NB4 (cell line): ENCODE measurements at regions not wholly inside any gene's neighbourhood (a gene's known extent, or its start where the extent isn't known, plus 50 kb on each side); places are given as distances from the start of the nearest gene placed in this dataset.
"Not testable (repeated sequence)": the region's sequence is repeated elsewhere in the genome, so short reads cannot be mapped to it uniquely, and the experiment has no call there.

Experiments
- DNase-seq: peaks from one replicate; pipeline ENCODE4 v3.0.0; 2010; ENCODE audit warnings: low read depth
- H3K4me3 ChIP-seq: one replicate; pipeline ENCODE4 v1.5.1; 2011; ENCODE audit warnings: mild to moderate bottlenecking, low read depth, low read length, moderate library complexity
- CTCF ChIP-seq: IDR thresholded peaks from one replicate; pipeline ENCODE4 v1.5.1; 2012; ENCODE audit warnings: low read depth, low read length
- MYC ChIP-seq: IDR thresholded peaks from 2 replicates; pipeline ENCODE4 v1.6.1; 2011; ENCODE audit warnings: low read depth, low read length
- POLR2A ChIP-seq: IDR thresholded peaks from 2 replicates; pipeline ENCODE4 v1.6.1; 2011; ENCODE audit warnings: mild to moderate bottlenecking; ENCODE audit not compliant: insufficient read length; ENCODE audit errors: extremely low read depth
- TF ChIP-seq, protein P1 (sequence below): IDR thresholded peaks from 2 replicates; pipeline ENCODE4 v1.6.1; 2011; ENCODE audit warnings: low read depth, low read length

- DNase-seq, result not testable (repeated sequence)
Observed at GRCh38 chr15:75792236-75792635, 51.0 kb upstream of the UBE2Q2 start.

DNA sequence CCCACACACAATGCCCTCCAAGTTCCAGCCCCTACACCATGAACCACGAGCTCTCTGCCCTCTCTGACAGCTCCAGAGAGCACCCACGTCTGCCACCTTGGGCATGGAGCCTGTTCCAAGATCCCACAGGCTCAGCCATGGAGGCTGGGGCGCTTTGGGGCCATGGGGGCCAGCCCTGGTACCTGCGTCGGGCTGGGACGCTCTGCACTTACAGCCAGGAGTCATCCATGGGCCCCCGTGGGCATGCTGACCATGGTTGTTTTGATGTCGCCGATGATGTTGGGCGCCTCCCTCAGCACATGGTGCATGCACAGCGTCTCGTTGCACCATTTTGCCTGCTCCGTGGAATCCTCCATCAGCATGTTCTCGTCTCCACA lies 51.9 kb upstream of the UBE2Q2 start:
- no peak overlapping the region for H3K4me3 ChIP-seq
- TF ChIP-seq CTCF (no peak), MYC (no peak), POLR2A (no peak)
- TF ChIP-seq, protein P1, sequence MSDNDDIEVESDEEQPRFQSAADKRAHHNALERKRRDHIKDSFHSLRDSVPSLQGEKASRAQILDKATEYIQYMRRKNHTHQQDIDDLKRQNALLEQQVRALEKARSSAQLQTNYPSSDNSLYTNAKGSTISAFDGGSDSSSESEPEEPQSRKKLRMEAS, result no peak
- DNase-seq, result no peak

More at GRCh38 chr15:75792236-75792635, 51.0 kb upstream of the UBE2Q2 start:
- H3K4me3 ChIP-seq, result not testable (repeated sequence)

- no peak overlapping the region for H3K4me3 ChIP-seq
- DNase-seq, result no peak
- TF ChIP-seq, protein P1, result no peak
- TF ChIP-seq CTCF (no peak), POLR2A (no peak), MYC (no peak)
Observed at GRCh38 chr15:75790631-75791336, 52.5 kb upstream of the UBE2Q2 start.

- DNase-seq, result no peak
- TF ChIP-seq MYC (no peak), CTCF (no peak), POLR2A (no peak)
- TF ChIP-seq, protein P1, result no peak
- no peak overlapping the region for H3K4me3 ChIP-seq
Observed at GRCh38 chr15:75786575-75786947, 56.7 kb upstream of the UBE2Q2 start.

GRCh38 chr15:75785771-75786574 lies 57.3 kb upstream of the UBE2Q2 start:
- no peak for DNase-seq
- no peak overlapping the region for H3K4me3 ChIP-seq

GRCh38 chr15:75784511-75785480 lies 58.5 kb upstream of the UBE2Q2 start:
- DNase-seq, H3K4me3 ChIP-seq: not testable (repeated sequence)

More at GRCh38 chr15:75785771-75786574, 57.3 kb upstream of the UBE2Q2 start:
- no peak for TF ChIP-seq POLR2A
- TF ChIP-seq, protein P1, result no peak
- no peak for TF ChIP-seq MYC
- no peak for TF ChIP-seq CTCF

- not testable (repeated sequence) for H3K4me3 ChIP-seq, DNase-seq
Observed at GRCh38 chr15:75783566-75783965, 59.7 kb upstream of the UBE2Q2 start.
